GM23248 (cell line): ENCODE measurements at regions not wholly inside any gene's neighbourhood (a gene's known extent, or its start where the extent isn't known, plus 50 kb on each side); places are given as distances from the start of the nearest gene placed in this dataset.

ENCODE experiments used
- DNase-seq: peaks from one replicate; pipeline ENCODE4 v3.0.0-alpha.2; 2015
- H2AFZ ChIP-seq: fragments of 200-600 bp; sonication (generic); 2 replicates; pipeline ENCODE4 v1.6.1; 2016; ENCODE audit warnings: antibody characterized with exemption
- H3F3A ChIP-seq: fragments of 200-600 bp; sonication (generic); 2 replicates; pipeline ENCODE4 v1.6.1; 2016; ENCODE audit warnings: mild to moderate bottlenecking, antibody characterized with exemption, mixed run types; ENCODE audit not compliant: insufficient read depth
- H3K27ac ChIP-seq: fragments of 200-600 bp; sonication (generic); 2 replicates; pipeline ENCODE4 v1.5.1; 2016; ENCODE audit warnings: mild to moderate bottlenecking
- H3K27me3 ChIP-seq: fragments of 200-600 bp; sonication (generic); replicated peaks from 2 replicates; pipeline ENCODE4 v1.6.1; 2016; ENCODE audit warnings: mild to moderate bottlenecking; ENCODE audit not compliant: insufficient read depth
- H3K36me3 ChIP-seq: fragments of 200-600 bp; sonication (generic); 2 replicates; pipeline ENCODE4 v1.6.1; 2016; ENCODE audit warnings: low read depth, mild to moderate bottlenecking
- H3K4me1 ChIP-seq: fragments of 200-600 bp; sonication (generic); 2 replicates; pipeline ENCODE4 v1.6.1; 2016; ENCODE audit warnings: mild to moderate bottlenecking; ENCODE audit not compliant: insufficient read depth
- H3K4me2 ChIP-seq: fragments of 200-600 bp; sonication (generic); one replicate; pipeline ENCODE4 v1.6.1; 2016; ENCODE audit warnings: mild to moderate bottlenecking; ENCODE audit not compliant: unreplicated experiment
- H3K4me3 ChIP-seq: fragments of 200-600 bp; sonication (generic); 2 replicates; pipeline ENCODE4 v1.5.1; 2016; ENCODE audit warnings: mild to moderate bottlenecking
- H3K79me2 ChIP-seq: fragments of 200-600 bp; sonication (generic); 2 replicates; pipeline ENCODE4 v1.6.1; 2016; ENCODE audit warnings: mild to moderate bottlenecking; ENCODE audit not compliant: insufficient read depth
- H3K9ac ChIP-seq: fragments of 200-600 bp; sonication (generic); 2 replicates; pipeline ENCODE4 v1.6.1; 2016; ENCODE audit warnings: mild to moderate bottlenecking
- H3K9me2 ChIP-seq: fragments of 200-600 bp; sonication (generic); 2 replicates; pipeline ENCODE4 v1.6.1; 2016; ENCODE audit warnings: mixed run types, mild to moderate bottlenecking, moderate library complexity; ENCODE audit not compliant: insufficient read depth
- H3K9me3 ChIP-seq: fragments of 200-600 bp; sonication (generic); one replicate; pipeline ENCODE4 v1.6.1; 2017; ENCODE audit warnings: low read depth
- H4K20me1 ChIP-seq: fragments of 200-600 bp; sonication (generic); 2 replicates; pipeline ENCODE4 v1.6.0; 2016; ENCODE audit not compliant: insufficient read depth
- EZH2 ChIP-seq: fragments of 200-600 bp; sonication (generic); IDR thresholded peaks from 2 replicates; pipeline ENCODE4 v1.6.1; 2018; ENCODE audit warnings: antibody characterized with exemption, mild to moderate bottlenecking; ENCODE audit not compliant: insufficient read depth, poor library complexity, severe bottlenecking
- EZH2phosphoT487 ChIP-seq: fragments of 200-600 bp; sonication (generic); IDR thresholded peaks from 2 replicates; pipeline ENCODE4 v1.6.1; 2018; ENCODE audit warnings: antibody characterized with exemption, moderate library complexity, mild to moderate bottlenecking, low read depth; ENCODE audit not compliant: insufficient read depth
- WGBS, 2 experiments: methylation state at CpG; one replicate each; pipeline ENCODE4 v1.1.6; 2015 to 2017; ENCODE audit warnings: low lambda C conversion rate in 2 of 2, low coverage in 1 of 2; ENCODE audit errors: missing lambda C conversion rate in 2 of 2; 5-methylcytosine and 5-hydroxymethylcytosine counted together
- in situ Hi-C: fragments of 300-500 bp; cut with MboI; formaldehyde crosslinking; loops from 2 replicates; pipeline ENCODE4 v1.15.0; 2020

- in situ Hi-C loops = no loop called here
- TF ChIP-seq EZH2phosphoT487 = no peak
- TF ChIP-seq EZH2 = no peak
Measured at GRCh38 chr2:235291461-235291860, 202.4 kb upstream of the AGAP1 start.

GRCh38 chr2:235293061-235293460, 200.8 kb upstream of the AGAP1 start:
- Histone ChIP-seq H3K27ac (no peak overlapping the region), H3K4me2 (no peak overlapping the region), H3K27me3 (no peaks in the 10 kb centered on the region), H3K9ac (no peak overlapping the region), H3K4me3 (no peak overlapping the region), H2AFZ (no peak overlapping the region), H3K4me1 (no peaks in the 10 kb centered on the region), H4K20me1 (no peaks in the 10 kb centered on the region), H3K79me2 (no peaks in the 10 kb centered on the region), H3F3A (no peaks in the 10 kb centered on the region), H3K9me3 (no peaks in the 10 kb centered on the region), H3K9me2 (0 out of 2 replicates have a peak, but pooled peaks cover 2% of the 10 kb centered on the region), H3K36me3 (no peaks in the 10 kb centered on the region)
- 88 to 91% methylated on average over 8 of the region's 8 CpGs for WGBS, 2 experiments
- no peak for TF ChIP-seq EZH2phosphoT487
- TF ChIP-seq EZH2 = no peak
- in situ Hi-C loops = no loop called here
- DNase-seq = no peak

More at GRCh38 chr2:235291461-235291860, 202.4 kb upstream of the AGAP1 start:
- Histone ChIP-seq H3K9me2 (0 out of 2 replicates have a peak, but pooled peaks cover 2% of the 10 kb centered on the region), H3K9ac (no peak overlapping the region), H4K20me1 (no peaks in the 10 kb centered on the region), H3K27ac (no peak overlapping the region), H3K4me2 (no peak overlapping the region), H3K4me3 (no peak overlapping the region), H2AFZ (no peak overlapping the region), H3K4me1 (peaks cover 6% of the 10 kb centered on the region; the same call in 1 of the 2 replicates), H3F3A (no peaks in the 10 kb centered on the region), H3K79me2 (no peaks in the 10 kb centered on the region), H3K27me3 (no peaks in the 10 kb centered on the region), H3K9me3 (no peaks in the 10 kb centered on the region), H3K36me3 (no peaks in the 10 kb centered on the region)
- no peak for DNase-seq
- WGBS, 2 experiments = 39 to 43% methylated on average over 4 of the region's 4 CpGs

DNA sequence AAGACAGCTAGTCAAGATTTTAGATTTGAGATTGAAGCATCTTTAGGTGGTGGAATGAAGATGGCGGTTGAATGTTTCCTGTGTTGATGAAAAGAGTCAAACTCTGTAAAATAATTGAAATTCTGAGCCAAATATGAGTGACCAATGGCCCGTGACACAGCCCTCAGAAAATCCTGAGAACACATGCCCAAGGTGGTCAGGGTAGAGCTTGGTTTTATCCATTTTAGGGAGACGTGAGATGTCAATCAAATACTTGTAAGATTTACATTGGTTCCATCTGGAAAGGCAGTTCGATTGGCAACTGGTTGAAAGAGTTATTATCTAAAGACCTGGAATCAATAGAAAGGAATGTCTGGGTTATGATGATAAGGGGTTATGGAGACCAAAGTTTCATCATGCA, 198.0 kb upstream of the AGAP1 start:
- Histone ChIP-seq H3K27ac (no peak overlapping the region), H3K36me3 (no peaks in the 10 kb centered on the region), H3K79me2 (no peaks in the 10 kb centered on the region), H2AFZ (no peak overlapping the region), H3F3A (no peaks in the 10 kb centered on the region), H3K9ac (no peak overlapping the region), H3K27me3 (no peaks in the 10 kb centered on the region), H3K4me3 (no peak overlapping the region), H4K20me1 (no peaks in the 10 kb centered on the region), H3K4me1 (no peaks in the 10 kb centered on the region), H3K9me2 (0 out of 2 replicates have a peak, but pooled peaks cover 2% of the 10 kb centered on the region), H3K4me2 (no peak overlapping the region), H3K9me3 (no peaks in the 10 kb centered on the region)
- WGBS, 2 experiments = 54 to 61% methylated on average over 4 of the region's 4 CpGs
- TF ChIP-seq EZH2phosphoT487 = no peak
- no peak for TF ChIP-seq EZH2
- DNase-seq = no peak
- in situ Hi-C loops = no loop called here

- Histone ChIP-seq H3K9me3 (no peaks in the 10 kb centered on the region), H3K4me3 (no peak overlapping the region), H3K36me3 (no peaks in the 10 kb centered on the region), H3K27me3 (no peaks in the 10 kb centered on the region), H3K79me2 (no peaks in the 10 kb centered on the region), H3K9me2 (no peaks in the 10 kb centered on the region), H2AFZ (no peak overlapping the region), H3F3A (no peaks in the 10 kb centered on the region), H3K4me2 (no peak overlapping the region), H3K4me1 (no peaks in the 10 kb centered on the region), H3K27ac (no peak overlapping the region), H4K20me1 (no peaks in the 10 kb centered on the region), H3K9ac (no peak overlapping the region)
- peak; percentile 64 for DNase-seq
- in situ Hi-C loops = no loop called here
- WGBS, 2 experiments = 79 to 80% methylated on average over 15 to 16 of the region's 16 CpGs
- TF ChIP-seq EZH2 = no peak
- no peak for TF ChIP-seq EZH2phosphoT487
Measured at GRCh38 chr2:235300368-235301201, 193.3 kb upstream of the AGAP1 start.
